T-helper 22 cell (primary cell): ENCODE measurements at regions not wholly inside any gene's neighbourhood (a gene's known extent, or its start where the extent isn't known, plus 50 kb on each side); places are given as distances from the start of the nearest gene placed in this dataset.

Experiments
- DNase-seq: peaks from one replicate; pipeline ENCODE4 v3.0.0-alpha.2; 2020; ENCODE audit warnings: low read depth

DNA sequence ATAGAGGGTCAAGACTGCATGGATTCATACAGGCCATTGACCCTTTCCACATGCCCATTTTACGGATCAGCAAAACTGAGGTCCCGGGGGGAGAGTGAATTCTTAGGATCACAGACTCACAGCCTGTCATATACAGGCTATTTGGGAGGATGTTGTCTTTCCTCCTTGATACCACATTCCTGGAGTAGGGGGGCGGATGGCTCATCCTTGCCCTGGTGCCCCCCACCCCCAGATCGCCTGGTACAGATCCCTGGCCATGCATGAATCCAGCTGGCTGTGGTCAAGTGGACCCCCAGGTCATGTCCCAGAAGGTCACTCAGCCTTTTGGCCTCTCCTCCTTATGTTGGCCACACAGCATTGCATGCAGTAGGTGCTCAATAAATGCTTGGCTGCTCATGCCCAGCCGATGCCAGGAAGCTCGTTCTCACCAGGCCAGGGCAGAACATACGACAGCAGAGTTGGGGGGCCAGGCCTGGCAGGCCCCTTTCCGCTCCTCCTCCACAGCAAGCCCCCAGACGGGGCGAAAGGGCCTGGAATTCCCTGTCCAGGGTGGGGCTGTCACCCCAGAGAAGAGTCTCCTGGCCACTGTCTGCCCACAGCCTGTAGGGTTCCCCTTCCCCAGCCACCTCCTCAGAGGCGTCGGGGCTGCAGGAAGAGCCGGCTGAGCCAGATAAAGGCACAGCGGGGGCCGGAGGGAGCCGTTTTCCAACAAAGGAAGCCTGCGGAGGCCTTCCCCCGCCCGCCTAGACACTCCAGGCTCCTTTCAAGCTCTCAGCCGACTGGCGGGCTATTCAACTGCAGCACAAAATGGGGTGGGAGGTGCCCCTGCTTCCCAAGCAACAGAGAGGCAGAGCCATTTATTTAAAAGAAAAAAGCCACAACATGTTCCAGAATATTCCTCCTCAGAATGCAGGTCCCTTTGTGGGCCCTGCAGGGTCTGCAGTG, 215.7 kb upstream of the CIBAR2 start:
- no peak for DNase-seq

DNA sequence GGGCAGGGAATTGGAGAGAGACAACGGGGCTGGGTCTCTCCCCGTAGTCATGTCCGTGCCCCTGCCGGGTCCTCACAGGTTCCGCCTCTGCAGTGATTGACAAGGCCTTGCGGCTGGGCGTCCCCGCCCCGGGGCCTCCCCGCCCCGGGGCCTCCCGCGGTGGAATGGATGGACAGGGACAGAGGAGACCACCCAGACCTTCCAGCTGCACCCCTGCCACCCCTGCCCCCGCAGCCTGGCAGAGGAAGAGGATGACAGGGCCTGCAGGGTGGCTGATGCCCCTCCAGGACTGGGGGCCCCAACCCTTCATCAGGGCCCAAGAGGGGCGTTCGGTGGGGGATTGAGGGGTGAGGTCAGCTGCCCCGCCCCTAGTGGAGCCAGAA, 216.4 kb upstream of the CIBAR2 start:
- no peak for DNase-seq

DNA sequence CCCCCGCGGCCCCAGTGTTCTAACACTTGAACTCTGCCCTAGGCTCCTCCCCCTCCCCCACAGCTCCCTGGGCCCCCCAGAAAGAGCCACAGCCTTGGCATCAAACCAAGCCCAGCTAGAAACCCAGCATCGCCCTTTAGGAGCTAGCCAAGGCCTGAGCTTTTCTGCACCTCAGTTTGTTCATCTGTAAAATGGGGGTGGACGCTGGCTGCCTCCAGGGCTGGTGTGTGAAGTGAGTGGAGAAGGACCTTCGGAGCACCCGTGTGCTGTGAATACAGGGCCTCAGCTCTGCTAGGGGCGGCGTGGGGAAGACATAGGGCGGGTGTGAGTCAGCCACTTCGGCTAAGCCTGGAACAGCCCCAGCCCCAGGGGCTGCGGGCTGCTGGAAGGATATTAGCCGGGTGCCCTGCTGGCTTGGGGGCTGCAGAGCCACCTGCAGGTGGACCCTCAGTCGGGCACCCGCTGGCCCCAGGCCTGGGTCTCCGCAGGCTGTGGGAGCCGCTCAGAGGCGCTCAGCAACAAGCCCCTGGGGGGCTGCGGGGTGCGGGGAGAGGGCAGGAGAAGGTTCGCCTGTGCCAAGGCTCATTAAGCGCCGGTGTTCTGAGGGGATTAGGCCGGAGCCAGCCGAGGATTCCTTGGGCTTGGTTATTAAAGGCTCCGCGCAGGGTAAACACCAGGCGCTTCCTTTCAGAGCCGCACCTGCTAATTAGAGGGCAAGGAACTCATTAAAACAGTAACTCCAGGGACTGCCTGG, 217.0 kb upstream of the CIBAR2 start:
- no peak for DNase-seq

DNA sequence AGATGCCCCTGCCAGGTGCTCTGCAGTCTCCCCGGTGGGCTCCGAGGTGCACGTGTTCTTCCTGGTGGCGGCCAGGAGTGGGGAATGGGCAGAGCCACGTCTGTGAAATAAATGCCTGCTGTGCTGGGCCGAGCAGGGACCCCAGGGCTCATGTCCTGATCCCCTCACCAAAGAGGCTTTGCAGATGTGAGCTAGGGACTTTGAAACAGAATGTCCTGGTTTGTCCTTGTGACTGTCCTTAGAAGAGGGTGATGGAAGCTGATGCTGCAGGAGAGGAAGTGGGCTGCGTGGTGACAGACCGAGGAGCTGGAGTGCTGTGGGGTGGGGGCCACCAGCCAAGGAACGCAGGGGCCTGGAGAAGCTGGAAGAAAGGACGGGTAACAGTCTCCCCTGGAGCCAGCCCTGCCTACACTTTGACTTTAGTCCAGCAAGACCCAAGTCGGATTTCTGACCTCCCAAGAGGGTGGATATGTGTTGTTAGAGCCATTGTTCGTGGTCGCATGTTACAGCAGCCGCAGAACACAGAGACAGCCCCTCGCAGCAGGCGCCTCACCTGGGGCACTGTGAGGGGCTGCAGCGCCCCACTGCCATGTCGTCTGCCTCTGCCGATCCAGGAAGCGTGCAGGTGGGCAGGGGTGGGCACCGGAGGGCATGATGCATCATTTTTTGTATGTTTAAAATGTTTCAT, 217.9 kb upstream of the CIBAR2 start:
- no peak for DNase-seq

DNA sequence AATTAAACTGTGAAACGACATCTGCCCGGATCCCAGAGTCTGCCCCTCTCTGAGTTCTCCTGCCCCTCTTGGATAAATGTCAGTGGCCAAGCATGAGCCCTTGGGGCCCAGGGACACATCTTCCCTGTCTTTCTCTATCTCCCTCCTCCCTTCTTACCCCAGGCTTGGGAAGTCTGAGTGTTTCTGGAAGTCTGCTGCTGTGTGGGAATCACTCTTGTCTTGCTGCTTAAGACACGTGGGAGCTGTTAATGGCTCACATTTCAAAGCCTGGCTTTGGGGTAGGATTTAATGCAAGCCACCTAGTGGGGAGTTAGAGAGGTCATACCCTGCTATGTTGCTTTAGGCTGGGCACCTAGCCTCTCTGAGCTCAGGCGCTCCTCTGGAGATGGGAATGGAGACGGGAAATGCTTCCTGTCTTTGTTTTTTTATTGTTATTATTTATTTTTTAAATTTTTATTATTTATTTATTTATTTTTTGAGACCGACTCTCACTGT, 218.5 kb upstream of the CIBAR2 start:
- no peak for DNase-seq

DNA sequence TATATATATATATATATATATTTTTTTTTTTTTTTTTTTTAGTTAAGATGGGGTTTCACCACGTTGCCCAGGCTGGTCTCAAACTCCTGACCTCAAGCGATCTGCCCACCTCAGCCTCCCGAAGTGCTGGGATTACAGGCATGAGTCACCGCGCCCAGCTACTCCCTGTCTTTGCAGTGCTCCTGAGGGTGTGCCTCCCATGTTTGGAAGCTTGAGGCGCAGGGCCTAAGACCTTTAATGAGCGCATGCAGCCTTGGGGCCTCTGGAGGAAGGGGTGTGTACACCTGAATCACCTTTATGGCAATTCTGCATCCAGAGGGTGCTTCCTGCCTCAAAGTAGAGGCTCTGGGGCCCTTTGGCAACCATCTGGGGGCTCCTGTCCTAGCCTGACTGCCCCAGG, 219.4 kb upstream of the CIBAR2 start:
- no peak for DNase-seq

DNA sequence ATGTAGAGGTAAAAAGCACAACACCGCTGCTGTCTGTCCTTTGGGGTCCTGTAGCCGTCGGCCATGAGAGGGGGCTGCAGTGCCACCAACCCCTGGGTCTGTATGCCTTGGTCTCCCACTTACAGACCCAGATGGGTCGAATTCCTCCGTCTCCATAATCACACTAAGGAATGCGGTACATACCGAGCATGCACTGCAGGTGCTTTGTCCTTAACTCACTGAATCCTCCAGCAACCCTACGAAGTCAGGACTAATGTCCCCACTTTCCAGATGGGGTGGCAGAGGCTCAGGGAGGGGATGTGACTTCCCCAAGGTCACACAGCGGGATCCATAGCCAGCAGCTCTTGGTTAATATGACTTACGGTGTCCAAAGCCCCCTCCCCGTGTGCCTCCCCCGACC, 219.9 kb upstream of the CIBAR2 start:
- DNase-seq = no peak

DNA sequence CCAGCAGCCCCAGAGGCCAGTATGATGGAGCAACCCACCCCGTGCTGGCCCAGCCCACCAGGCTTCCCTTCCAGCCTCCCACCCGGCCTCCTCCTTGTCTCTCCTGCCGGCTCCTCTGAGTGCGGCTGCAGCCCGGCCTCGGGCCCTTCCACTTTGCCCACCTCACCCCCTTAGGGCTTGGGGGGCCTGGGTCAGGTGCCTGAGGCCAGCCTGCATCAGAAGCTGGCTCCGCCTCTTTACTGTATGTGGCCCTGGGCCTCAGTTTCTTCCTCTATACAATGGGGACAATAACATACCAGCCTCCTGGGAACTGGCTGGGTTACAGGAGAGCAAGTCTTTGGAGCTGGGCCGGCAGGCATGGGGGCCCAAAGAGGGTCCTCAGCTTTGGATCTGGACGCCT, 221.1 kb upstream of the CIBAR2 start:
- DNase-seq = no peak

DNA sequence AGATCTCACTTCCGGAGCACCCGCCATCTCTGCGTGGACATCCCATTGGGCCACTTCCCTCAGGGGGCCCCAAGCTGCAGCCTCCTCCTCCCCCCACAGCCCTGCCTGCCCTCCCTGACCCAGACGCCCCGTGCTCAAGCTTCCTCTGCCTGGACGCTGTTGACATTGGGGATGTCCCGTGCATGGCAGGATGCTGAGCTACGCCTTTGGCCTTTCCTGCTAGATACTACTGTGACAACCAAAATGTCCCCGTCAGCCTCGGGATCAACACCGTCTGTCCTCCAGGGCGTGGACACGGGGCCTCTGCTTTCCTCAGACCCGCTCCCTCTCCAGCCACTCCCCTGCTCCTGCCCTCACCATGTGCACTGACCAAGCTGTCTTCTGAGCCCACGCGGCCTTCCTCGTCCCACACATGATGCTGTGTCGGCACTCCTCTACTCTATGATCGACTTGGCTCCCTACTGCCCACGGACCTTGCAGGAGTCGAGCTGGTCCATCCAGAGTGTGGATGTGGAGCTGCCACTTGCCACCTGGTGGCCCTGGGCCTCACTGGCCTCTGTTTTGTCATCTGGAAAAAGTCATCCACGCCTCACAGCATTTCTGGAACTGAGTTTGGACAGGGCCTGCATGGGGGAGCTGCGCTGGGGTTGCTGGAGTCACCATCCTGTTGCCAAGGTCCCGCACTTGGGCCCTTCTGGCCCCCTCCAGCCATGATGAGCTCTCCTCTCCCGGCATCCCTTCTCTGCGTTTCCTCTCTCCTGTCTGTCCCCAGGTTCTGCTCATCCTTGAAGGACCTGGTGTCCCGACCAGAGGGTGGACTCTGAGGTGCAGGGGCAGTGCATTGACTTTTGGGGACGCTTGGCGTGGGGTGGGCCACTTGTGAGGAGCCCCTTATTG, 221.7 kb upstream of the CIBAR2 start:
- no peak for DNase-seq

DNA sequence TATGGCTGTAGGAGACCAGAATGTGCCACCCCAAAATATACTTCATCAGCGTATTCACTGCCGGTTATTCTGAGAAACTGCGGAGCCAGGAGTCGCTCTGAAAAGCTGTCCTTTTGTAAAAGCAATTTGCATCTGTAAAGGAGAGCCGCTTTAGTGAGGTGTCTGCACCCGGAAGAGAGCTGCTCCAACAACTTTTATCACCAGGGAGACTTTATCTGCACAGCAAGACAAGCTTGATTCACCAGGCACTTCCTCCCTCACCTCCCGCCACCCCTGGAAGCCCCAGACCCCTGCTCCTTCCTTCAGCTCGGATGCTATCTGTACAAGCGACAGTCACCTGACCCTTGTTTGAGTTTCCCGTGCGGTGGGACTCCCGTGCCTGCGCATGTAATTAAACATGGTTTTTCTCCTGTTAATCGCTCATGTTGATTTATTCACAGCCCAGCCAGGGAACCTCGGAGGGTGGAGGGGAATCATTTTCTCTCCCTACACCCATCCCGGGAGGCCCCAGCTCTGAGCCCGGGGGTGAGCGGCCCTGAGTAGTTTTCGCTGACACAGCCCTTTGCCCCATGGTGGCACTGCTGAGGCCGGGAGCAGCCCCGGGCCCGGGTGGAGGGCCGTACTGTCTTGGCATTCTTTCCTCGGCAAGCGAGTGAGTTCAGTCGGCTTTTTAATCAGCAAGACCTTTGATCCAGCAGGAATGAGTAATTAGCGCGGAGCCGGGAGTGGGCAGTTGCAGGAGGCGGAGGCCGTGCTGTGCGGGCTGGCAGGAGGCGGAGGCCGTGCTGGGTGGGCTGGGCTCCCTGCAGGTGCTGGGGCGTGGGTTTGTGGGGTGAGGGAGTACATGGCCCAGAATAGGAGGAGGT, 222.7 kb upstream of the CIBAR2 start:
- DNase-seq = no peak

DNA sequence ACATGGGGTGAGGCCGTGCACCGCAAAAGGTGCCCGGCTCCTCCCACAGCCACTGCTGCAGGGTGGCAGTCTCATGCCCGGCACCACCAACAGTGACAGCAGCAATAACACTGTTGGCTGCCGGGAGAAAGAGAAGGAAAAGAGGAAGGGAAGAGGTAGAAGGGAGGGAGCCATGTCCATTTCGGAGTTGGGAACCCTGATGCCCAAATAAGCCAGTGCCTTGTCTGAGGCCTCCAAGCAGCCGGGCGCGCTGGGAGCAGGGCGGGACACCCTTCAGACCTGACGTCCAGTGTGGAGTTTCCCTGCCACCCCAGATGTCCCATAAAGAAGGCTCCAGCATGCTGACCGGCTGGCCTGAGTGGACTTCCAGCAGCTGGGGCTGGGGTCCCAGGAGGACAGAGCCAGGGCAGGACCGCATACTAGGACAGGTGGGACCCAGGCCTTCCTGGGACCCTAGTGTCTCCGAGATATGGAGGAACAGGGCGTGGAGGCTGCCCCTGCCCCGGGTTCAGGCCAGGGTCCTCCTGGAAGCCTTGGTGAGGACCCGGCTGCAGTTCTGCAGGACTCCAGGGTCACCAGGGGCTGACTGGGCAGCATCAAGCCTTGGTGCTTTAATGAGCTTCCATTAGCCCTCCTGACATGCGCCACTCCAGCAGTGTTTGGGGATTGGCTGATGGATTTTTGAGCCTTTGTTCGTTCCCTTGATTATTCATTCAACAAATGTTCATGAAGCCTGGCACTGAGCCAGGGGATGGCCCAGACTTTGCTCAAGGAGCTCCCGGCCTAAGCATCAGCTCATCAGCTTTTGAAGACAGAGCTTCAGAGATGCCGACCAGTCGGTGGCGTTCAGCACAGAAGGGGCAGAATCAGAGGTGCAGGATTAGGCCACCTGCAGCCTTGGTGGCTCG, 223.6 kb upstream of the CIBAR2 start:
- no peak for DNase-seq

DNA sequence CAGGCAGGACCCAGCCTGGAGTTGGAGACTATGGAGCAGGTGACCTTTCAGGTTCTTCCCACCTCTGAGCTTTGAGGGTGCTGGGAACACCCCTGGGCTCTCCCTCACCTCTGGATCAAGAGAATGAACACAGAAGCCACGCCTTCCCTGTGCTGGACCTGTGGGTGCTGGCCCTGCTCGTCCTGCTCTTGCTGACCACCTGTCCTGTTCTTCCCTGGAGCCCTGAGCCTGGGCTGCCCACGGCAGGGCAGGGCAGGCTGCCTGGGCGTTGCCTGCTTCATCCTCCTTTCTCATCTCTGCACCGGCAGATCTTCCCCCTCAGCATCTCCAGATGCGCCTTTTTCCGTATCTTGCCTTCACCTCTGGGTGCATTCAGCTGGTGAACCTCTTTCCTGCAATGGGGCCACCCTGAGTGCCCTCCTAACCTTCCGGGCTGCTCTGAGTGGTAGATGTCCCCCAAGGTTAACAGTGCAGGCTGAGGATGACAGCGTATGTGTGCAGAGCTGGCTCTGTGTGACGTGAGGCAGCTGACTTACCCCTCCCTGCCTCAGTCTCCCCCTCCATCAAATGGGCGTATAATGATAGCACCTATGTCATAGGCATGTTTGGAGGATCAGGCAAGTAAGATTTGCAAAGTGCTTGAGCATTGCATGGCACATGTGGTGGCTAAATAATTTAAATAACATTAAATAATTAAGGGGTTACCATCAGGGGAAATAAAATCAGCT, 225.8 kb upstream of the CIBAR2 start:
- no peak for DNase-seq

DNA sequence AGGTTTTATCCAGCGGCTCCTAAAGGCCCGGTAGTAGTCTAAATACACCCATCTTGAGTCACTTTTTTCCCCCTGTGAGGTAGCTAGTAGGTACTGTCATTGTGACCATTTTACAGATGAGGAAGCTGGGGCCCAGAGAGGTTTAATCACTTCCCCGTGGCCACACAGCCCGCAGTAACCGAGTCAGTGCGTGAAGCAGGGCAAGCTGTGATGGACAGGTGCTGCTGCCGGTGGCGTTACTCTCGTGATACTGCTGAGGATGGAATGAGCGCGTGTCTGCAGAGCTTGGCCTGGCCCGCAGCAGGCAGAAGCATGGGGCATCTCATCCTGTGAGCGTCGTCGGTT, 226.3 kb upstream of the CIBAR2 start:
- no peak for DNase-seq

DNA sequence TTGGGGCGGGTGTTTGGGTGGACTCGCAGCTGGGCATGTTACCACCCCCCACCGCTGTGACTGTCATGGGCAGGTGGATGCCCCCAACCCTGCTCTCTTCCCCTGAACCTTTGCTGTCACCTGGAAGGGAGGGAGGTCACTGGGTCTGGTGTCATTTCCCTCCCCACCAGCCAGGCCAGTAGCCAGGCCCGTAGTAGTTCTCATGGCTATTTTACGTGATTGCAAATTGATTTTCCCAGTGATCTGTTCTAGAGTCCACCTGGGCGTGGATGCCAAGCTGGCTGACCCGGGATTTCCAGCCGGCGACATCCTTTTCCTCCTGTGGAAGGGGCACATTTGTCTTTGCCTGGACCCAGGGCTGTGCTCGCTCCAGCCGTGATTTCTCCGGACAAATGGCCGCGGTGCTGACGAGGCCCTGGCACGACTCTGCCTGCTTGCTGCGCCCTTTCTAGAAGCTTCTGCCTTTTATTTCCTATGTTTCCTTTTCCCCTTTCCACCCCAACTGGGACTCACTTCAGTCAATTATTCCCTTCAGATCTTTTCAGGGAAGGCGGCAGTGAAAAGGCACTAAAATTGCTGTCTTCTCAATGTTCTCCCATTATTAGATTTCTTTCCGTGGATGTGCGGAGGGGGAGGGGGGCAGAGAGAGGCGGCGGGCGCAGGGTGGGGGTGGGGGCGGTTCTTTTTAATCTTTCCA, 226.9 kb upstream of the CIBAR2 start:
- no peak for DNase-seq

DNA sequence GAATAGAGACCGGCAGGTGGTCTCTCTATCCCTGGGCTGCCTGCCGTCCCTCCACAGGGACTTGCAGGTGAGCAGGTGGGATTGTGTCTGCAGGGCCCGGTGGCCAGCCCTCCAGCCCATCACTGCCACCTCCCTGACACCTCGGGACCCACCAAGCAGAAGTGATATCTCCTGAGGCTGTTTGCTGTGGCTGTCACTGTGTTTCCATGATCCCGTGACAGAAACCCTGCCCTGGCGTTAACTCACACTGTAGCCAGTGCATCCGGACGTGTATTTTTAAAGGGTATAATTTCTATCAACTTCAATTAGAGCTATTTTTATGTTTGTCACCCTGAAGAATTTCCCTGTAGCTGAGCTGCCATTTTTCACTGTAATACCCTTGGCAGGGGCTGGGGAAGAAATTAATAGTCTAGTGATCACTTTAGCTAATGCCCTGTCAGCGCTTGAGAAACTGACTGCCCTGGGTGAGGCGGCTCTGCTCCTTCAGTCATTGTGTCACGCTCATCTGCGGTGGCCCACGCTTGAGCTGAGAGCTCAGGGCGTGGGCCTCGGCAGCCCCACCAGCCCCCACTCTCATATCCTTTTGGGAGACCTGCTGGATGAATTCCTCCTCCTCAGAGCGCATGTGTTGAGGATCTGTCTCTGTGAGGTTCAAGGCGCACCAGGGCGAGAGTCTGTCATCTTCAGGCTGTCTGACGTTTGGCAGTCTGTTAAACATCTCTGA, 229.9 kb upstream of the CIBAR2 start:
- DNase-seq = no peak

DNA sequence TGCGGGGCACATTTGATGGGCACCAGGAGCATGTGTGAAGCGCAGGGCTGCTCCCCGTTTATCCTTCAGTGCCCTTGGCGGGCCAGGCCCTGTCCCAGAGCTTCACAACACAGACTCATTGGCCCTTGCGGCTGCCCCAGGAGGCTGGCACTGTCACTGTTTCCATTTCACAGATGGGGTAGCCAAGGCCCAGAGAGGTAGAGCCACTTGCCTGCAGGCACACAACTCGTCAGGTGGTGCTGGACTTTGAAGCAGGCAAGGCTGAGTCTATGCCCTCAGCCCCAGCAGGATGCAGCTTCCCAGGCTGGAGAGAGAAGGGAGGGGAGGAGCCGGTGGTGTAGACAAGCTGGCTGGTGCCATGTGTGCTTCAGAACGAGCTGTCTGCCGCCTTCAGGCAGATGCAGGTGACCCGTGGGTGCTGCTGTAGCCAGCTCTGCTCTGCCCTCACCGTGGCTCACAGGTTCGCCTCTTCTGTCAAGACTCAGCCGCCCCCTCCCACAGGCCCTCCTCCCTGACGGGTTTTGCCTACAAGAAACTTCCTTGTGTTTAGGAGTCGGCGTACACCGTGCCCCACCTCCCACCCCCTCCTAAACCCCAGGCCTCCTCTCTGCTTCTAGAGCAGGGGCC, 232.3 kb upstream of the CIBAR2 start:
- no peak for DNase-seq

DNA sequence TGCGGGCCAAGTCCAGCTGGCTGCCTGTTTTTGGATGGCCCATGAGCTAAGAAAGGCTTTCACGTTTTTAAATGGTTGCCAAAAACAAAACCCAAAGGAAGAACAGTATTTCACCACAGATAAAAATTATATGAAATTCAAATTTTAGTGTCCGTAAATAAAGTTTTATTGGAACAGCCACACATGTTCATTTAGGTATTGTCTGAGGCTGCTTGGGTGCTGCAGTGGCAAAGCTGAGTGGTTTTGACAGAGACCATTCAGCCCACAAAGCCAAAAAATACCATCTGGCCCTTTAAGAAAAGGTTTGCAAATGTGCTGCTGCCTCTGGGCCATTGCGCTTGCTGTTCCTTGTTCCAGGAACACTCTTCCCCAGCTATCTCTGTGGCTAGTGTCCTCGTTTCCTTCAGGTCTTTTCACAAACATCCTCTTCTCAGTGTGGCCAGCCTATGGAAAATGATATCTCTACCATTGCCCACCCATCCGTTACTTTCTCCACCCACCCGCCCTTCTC, 232.9 kb upstream of the CIBAR2 start:
- no peak for DNase-seq
